ENCODE measurements at regions not wholly inside any gene's neighbourhood (a gene's known extent, or its start where the extent isn't known, plus 50 kb on each side); places are given as distances from the start of the nearest gene placed in this dataset.

GRCh38 chr1:98267423-98267822, 346.6 kb upstream of the DPYD start:
- no peak for TF ChIP-seq CTCF (IDR thresholded peaks at IDR 0.05)
- no peak for TF ChIP-seq EZH2phosphoT487 (IDR thresholded peaks at IDR 0.05)
- no peak for TF ChIP-seq EZH2 (IDR thresholded peaks at IDR 0.05)

Data from neural progenitor cell (in vitro differentiated cells).